Activated gamma-delta T cell treated with anti-CD3 and anti-CD28 coated beads, Interleukin-2, amount 50 U/mL, for 16 hours (primary cell): ENCODE measurements at regions not wholly inside any gene's neighbourhood (a gene's known extent, or its start where the extent isn't known, plus 50 kb on each side); places are given as distances from the start of the nearest gene placed in this dataset.

Experiments
- DNase-seq: peaks from one replicate; pipeline ENCODE4 v3.0.0-alpha.2; 2020; ENCODE audit warnings: low read depth

DNA sequence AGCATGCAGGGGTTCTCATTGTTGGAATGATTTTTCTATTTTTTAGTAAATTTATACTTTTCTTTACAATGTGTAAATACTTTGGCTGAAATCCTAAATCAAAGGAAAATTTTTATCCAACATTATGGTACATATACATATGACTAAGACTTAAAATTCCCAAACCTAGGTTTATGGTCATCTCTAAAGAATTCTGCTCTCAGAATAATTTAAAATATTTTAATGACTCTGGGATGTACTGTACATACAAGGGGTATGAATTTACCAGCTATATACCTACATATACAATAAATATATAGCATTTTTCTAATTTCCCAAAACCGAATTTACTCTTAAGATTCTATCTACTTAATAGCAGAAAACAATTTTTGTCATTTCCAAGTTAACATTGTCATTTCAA is 137.9 kb upstream of the POU1F1 start:
- no peak for DNase-seq

DNA sequence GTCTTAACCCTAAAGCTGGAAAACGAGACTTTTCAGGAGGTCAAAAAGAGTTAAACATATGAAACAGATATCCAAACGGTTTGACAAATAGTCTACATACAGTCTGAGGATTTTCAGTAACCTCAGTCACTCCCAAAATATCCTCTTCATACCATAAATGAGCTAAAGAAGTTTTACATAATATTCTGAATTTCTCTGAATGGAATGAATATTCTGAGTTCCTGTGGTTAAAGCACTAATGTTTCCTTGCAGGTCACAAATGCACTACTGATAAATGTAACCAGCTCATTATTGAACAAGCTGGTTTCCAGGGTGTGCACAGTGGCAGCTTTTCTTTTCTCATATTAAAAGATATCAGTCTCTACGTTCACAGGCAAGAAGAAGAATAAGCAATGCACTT is 137.4 kb upstream of the POU1F1 start:
- no peak for DNase-seq

DNA sequence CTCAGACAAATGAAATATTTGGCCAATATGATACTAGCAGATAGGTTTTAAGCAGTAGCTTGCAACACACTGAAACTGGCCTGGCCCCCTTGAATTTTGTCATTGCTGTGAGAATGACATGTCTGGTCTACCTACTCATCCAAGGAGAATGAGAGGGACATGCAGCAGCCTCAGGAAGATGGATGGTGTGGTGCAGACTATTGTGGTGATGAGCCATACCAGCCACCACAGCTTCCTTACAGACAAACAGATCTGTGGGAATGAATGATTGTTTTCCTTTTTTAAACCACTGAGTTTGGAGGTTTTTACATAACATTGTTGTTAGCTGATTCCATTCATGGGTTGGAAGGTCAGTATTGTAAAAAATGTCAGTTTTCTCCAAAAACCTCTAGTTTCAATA is 133.7 kb upstream of the POU1F1 start:
- no peak for DNase-seq

DNA sequence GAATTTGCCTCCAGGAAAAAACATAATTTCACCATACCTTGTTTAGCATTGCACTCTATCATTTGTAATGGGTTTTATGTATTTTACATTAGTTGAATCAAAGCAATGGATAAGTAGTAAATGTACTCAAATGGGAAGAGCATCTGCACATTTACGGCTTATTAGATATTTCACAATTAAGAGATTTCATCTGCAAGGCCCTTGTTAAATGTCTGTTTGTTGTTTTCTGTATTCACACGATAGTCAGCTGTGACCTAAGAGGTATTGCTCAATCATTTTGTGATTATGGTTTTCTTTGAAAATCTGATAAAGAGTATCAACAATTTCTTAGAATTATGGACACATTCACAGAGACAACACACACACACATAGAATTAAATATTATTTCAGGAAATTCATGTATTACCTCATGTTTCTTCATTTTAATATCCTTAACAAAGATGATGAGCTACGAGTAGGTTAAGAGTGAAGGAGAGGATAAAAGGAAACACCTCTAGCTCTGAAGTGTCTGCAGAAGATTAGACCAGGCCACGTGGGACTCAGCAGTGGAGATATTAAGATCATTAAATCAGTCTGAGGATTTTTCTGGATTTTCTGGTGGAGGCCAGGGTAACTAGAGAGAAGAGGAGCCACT is 121.9 kb upstream of the POU1F1 start:
- DNase-seq = no peak

DNA sequence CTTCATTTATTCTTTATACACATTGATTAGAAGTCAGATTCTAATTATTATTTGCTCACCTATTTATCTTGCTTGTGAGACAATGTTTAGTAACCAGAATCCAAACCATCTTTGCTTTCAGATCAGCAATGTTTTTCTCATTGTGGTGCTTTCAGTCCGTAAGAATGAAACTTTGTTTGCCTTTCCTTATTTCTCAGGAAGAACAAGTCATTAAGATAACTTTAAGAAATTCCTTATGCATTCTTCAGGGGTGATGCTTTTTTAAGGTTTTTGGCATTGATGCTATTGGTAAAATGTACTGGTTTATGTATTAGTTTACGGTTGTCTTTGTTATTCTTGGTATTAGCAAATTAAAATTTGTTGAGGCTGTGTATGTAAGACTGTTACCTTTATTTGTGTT is 120.8 kb upstream of the POU1F1 start:
- no peak for DNase-seq

DNA sequence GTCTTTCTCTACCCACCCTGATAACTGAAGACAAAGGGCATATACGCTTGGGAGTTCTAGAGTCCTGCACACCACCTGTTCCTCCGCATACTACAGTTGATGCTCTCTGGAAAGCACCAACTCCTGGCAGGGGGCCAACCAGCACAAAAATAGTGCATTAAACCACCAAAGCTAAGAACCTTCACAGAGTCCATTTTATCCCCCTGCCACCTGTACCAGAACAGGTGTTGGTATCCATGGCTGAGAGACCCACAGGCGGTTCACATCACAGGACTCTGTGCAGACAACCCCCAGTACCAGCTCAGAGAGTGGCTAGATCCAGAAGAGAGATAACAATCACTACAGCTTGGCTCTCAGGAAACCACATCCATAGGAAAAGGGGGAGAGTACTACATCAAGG is 114.4 kb upstream of the POU1F1 start:
- DNase-seq = no peak

DNA sequence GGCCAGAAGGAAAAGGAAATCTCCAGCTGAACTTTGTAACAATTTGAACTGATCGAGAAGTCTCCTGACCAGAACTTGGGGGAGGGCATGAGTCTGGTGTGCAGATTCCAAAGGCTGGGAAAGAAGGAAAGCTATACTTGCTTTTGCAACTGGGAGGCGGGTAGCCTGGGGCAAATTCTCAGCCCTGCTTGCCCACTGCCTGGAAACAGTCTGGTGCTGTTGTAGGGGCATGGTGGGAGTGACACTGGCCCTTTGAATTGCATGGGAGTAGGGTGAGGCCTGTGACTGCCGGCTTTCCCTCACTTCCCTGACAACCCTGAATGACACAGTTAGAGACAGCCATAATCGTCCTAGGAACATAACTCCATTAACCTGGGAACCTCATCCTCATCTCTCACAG is 114.0 kb upstream of the POU1F1 start:
- no peak for DNase-seq

DNA sequence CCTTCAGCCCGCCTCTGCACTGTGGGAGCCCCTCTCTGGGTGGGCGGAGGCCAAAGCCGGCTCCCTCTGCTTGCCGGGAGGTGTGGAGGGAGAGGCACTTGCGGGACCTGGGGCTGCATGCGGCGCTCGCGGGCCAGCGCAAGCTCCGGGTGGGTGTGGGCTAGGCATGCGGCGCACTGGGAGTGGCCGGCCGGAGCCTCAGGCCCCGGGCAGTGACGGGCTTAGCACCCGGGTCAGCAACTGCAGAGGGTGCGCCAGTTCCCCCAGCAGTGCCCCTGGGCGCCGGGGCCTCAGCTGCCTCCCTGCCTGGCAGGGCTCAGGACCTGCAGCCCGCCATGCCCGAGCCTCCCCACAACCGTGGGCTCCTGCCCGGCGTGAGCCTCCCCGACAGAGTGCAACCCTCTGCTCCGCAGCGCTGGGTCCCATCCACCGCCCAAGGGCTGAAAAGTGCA is 98.9 kb upstream of the POU1F1 start:
- no peak for DNase-seq

DNA sequence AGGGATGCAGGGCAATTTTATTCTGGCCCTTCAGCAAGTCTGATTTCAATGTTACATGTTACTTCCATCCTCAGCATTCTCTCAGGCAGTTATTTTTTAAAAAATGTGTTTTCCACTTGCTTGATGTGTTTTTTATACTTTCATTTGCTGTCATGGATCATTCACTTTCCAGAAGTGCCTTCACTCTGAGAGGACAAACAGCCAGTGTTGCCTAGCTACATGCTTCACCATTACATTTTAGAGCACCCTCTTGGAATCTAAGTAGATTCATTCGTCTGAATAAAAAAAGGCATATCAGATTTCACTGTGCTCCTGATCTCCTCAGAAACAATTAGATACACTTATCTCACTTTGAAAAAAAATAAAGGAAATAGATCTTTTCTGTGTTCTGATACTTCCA is 93.6 kb upstream of the POU1F1 start:
- DNase-seq = no peak

DNA sequence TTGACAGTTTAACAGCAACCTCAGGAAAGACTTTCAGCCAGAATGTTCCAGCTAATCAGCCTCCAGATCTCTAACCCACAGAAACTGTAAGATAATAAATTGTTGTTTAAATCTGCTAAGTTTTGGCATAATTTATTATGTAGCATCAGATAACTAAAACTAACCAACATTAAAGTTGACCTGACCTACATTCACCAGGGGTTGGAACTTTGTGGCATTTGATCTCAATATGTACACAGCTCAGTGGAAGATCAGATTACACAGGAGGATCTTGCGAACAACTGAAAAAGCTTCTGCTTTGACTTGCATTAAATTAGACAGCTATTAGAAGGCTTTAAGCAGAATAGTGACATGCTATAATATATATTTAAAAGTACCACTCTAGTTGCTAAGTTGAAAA is 91.4 kb upstream of the POU1F1 start:
- no peak for DNase-seq

DNA sequence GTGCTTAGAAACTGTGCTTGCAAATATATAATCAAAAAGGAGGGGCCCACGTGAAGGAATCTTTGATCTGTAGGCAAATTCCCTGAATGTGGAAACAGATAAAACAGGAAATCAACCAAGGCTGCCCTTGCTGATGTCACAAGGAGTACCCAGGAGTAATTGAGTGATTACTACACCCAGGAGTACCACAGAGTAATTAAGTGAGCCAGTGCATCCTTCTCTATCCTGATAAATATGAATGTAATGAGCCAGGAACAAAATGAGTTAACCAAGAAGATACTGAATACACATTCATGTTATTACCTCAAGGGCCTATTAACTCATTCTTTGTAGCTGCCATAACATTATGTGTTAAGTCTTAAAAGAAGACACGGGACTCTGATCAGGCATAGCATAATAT is 87.3 kb upstream of the POU1F1 start:
- DNase-seq = no peak

DNA sequence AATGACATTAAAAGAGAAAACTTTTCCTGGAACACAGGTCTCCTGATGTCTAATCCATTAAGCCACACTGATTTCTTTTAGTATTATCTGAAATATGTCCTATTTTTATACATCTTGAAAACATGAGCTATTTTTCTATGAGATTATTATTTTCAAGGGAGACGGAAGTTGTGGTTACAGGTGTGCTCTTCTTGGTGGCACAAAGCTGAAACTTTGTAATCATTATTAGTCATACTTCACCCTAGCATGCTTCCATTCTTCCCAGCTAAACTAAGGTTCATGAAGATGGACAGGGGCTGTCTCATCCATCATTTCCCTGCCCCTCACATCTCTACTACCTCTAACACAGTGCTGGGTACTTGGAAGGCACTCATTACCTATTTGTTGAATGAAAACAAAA is 85.6 kb upstream of the POU1F1 start:
- no peak for DNase-seq

DNA sequence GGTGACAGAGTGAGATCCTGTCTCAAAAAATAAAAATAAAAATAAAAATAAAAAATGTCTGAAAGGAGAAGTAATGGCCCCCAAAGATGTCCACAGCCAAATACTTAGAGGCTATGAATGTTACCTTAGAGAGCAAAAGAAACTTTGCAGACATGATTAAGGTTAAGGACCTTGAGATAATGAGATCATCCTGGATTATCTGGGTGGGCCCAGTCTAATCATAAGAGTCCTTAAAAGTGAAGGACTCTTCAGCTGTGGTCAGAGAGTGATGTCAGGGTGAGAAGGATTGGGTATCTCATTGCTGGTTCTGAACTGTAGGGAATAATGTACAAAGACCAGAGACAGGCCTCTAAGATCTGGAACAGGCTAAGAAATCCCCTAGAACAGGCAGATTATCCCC is 84.9 kb upstream of the POU1F1 start:
- DNase-seq = no peak

DNA sequence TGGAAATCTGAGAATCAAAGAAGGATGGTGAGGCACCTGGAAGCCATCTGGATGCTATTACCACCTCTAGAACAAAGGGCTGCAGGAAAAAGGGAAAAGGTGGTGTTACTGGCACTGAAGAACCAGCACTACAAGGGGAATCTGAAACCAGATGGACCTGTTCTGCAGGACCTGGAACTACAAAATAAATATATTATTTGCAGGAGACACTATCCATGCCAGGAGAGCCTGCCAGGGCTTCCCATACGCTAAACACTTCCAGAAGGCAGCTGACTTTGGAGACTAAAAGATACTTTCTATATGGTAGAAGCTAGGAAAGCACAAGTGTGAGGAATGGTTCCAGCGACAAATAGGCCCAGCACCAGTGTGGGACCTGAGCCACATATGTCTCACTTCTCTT is 83.4 kb upstream of the POU1F1 start:
- no peak for DNase-seq

DNA sequence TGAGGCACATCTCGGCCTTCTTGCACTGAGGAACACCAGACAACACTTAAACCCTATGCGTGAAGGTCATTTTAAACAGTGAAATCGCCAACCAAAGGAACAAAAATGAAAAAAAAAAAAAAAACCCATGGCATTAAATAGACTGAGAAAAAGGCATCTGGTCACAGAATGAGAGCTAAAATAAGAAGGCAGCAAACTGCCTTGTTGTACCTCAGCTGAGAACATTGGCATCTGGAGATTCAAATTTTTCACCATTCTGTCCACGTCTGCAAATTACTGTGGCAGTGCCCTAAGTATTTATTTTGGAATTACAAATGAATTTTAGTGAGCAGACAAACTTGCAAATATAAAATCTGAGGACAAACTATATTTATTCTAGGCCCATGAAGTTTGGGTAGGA is 82.6 kb upstream of the POU1F1 start:
- DNase-seq = no peak

DNA sequence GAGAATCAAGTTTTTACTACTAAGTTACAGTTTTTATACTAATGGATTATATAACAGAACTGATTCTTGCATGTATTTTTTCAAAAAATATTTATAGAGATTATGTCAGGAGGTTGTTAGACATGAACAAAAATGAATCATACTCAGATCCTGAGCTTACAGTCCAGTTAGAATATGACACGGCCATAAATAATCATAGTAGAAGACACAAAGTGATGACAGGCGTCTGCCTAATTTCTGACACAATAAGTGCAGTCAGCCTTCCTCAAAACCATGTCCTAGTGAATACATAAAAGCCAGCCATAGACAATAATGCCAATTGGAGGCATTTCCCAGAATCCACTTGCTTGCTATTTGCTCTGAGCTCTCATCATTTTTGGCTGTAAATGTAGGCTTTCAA is 81.7 kb upstream of the POU1F1 start:
- no peak for DNase-seq

DNA sequence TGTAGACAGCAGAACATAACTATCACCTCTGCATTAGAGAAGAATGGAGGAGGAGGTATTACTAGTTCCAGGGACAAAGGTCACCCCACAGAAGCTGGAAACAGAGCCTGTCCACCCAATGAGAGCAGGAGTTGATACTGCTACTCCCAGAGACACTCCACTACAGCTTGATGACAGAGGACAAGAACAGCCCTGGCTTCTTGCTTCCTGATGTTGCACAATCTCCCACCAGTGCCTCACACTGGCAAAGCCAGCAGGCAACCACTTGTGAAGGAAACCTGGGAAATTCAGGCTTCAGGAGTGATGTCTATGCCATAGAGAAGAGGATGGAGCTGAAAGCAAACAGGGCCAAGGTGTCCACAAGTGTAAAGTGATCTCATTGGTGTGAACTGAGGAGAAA is 78.0 kb upstream of the POU1F1 start:
- no peak for DNase-seq

DNA sequence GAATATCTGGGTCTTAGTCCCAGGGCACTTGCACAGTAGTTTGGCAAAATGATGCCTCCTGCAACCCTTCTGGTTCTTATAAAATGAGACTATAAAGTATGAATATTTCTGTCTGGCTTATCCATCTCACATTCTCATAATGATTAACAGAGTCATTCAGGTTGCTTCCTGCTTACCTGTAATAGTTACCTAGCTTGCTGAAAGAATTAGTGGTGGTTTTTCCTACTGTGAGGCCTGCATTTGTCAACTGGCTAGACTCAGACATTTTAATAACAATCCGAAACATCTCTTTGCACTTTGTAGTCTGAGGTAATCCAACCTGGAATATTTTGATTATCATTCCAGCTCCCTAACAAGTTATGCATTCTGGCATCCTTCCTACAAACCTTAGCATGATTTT is 75.6 kb upstream of the POU1F1 start:
- no peak for DNase-seq

DNA sequence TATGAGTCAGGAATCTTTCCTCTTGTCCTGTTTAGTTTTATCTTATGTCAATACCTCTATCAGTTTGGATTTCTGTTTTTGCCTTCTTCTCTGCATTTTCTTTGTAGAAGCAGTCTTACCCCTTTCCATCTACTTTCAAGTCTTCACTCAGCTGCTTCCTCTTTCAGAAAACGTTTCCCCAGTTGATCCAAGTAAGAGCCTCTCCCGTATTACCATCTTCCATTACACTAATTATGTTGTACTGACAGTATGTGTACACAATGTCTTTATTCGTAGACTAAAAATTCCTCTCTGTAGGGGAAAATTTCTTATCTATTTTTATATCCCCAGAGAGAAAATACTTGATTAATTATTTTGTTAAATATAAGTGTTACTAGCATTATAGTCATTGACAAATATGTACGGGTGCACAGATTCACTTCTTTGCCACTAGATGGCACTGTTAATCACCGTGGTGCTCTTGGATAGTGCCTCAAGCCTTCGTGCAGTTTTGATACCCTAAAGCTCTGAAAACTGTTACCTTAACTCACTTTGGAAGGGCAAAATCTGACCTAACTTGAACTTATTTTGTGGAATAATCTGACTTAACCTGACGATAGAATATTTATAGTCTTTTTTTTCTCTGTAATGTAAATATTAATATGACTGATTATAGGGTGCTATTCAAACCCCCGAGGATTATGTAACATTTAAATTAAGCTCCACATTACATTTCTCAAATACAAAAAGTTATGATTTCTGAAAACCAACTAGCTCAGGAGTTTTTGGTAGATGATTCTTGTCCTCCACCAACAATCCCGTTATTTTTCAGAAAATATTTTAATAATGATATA is 74.2 kb upstream of the POU1F1 start:
- DNase-seq = no peak

DNA sequence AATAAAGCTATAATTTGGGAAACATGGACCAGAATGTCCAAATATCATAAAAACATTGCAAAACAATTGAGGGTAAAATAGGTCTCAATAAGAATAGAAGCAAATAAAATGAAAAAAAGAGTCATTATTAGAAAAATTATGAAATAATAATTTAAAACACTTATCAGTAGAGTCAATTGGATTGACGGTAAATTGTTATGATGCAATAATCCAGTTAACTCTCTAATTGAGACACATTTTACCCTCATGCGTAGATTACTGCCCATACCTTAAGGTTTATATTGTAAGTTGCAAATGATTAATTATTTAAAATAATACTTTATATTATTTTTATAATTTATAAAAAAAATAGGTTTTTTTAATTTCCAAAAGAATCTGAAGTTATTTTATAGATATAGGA is 73.4 kb upstream of the POU1F1 start:
- DNase-seq = no peak

DNA sequence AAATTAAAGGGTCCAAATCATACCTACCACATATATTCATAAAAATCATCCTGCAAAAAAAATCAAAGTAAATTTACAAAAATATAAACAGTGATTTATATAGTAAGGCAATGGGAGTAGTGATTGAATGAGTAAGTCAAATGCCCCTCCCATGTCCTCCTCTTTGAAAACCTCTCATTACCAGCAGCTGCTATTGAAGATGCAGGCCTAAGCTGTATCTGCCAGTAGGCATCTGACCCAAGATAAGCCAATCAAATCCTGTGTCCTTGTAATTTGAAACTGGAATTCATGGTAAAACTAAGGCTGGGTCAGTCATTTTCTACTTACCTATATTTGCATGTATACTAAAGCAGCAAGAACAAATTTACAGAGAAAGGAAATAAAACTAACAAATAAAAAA is 60.4 kb upstream of the POU1F1 start:
- no peak for DNase-seq

DNA sequence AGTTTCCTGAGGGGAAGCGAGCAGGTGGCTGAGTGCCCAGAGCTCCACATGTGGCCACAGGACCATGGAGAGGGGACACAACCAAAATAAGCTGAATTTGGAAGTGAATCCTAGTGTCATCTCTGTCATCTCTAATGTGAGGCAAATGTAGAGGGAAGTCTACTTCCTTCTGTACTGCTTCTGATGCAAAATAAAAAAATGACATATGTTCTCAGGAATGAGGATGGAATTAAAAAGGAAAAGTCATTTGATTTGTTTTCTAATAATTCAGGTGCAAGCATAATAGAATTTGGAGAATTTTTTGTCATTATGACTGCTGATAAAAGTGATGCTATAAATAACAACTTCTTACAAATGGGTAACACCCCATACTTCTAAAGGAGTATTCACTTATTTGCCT is 59.5 kb upstream of the POU1F1 start:
- DNase-seq = no peak

DNA sequence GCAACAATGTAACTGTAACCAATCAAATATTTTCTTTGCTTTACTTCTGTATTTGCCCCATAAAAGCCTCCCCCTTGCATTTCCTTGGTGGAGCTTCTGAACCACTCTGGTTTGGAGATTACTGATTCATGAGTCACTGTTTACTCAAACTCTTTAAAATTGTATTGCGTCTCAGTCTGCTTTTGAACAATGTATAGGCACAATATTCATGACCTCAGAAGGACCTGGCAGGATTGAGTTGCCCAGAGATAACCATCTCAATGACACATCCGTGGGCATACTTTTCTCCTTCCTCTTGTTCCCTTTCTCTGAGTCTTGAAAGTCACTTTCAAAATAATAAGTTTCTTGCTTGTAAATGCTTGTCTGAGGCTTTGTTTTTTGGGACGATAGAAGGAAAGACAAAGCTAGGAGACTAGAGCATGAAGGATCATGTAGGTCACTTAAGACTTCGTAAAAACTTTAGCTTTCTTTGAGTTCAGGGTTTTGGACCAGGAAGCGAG is 57.1 kb upstream of the POU1F1 start:
- no peak for DNase-seq

DNA sequence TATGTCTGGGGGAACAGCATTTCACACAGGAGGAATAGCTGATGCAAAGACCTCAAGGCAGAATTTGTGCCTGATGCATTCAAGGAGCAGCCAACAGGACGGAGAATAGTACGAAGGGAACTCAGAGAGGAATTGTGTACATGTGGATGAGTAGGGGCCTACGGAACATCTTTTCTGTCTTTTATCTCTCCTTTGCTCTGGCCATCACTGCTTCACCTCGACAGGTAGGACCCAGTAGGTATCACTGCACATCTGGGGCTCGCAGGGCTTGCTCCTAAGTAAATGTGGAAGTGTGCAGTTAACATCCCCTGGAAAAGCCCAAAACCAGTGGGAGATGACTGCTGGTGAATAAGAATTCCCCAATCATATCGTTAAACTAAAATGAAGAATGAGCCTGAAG is 56.4 kb upstream of the POU1F1 start:
- DNase-seq = no peak
